ENCODE measurements at regions not wholly inside any gene's neighbourhood (a gene's known extent, or its start where the extent isn't known, plus 50 kb on each side); places are given as distances from the start of the nearest gene placed in this dataset.
"Not testable (repeated sequence)": the region's sequence is repeated elsewhere in the genome, so short reads cannot be mapped to it uniquely, and the experiment has no call there.

DNA sequence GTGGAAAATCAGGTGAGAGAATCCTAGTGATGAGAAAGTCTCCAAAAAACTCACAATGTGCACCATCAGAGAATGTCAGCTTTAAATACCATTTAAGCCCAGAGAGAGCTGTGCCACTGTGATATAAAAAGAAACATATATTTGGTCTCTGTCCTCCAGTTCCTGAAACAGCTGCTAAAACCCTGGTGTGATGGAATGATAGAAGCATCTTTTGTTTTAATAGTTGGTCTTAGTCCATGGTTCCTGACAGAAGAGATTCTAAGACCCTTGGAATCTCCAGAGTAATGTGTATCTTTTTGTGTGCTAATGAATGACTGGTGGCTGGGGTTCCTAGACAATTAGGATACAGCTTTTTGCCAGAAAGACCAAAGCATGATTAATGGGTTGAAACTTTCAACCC, 302.8 kb upstream of the B3GALT2 start:
- no peak for DNase-seq (ENCODE audit: low spot score)

DNA sequence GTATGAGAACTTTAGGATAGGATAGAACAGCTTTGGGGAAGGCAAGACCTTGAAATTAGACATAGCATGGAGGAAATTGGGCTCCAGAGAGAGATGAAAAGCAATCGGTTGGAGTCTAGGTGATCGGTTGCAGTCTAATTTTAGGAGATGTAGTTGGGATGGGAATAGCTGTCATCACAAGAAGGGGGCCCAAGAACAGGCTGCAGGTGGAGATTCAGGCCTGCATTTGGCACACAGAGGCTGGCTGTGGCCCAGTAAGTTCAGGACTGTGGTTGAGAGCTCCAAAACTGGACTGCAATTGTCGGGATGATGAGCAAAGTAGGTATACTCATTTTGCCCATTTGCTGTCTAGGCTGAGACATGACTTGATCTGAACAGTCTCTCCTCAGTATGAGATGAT, 301.3 kb upstream of the B3GALT2 start:
- DNase-seq (ENCODE audit: low spot score), result no peak

DNA sequence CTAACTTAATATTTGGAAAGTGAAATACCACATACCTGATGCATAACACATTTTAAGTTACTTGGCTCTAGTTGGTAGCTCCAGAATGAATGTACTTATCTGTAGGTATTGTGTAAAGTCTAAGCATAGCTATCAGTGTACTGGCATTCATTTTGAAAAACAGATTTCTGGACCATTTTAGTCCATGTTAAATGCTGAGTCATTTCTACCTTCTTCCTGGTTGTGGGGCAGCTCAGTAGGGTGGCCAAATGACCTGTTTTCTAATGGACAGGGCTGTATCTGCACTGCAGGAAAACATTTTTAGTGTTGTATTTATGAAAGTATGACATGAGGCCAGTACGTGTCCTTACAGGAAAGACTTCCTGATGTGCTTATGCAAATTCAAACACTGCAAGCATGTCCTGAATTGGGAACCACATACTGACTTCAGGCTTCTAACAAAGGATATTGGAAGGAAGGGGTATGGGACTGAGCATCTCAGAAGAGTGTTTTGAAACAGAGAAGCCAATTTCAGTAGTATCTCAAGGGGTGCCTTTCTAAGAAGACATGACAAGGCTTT, 300.3 kb upstream of the B3GALT2 start:
- DNase-seq (ENCODE audit: low spot score), result no peak

DNA sequence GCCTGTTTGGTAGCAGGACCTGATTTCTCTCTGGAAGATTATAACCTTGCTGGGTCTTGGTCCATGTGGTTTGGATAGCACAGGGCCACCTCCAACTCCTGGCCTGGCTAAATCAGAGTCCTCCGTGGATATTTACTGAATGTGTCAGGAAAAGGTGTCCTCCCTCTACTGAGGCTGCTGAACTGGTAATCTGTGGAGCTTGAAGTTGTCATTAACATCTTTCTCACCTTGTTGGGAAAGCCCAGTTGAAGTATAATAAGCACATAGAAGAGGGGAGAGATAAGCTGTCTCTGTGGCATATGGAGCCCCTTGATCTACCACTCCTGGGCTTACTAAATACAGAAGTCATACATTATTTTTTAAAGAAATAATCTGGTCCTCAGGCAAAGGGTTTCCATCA, 294.3 kb upstream of the B3GALT2 start:
- DNase-seq (ENCODE audit: low spot score), result no peak

DNA sequence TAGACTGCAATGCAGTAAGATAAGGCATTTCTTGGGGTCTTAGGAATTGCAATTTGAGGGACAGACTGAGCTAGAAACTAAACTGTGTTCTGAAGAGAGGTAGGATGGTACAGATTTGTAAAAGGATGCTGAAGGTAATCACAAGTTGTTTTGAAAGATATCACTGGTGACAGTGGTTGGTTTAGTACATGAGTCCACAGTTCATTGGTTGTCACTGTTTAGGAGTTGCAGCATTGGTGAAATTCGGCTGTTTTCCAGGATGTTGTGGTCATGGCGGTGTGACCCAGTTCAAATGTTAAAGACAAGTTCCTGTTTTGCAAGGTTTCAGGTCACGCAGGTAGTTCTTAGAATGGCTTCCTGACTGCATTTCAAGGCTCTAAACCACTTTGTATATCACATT, 292.8 kb upstream of the B3GALT2 start:
- DNase-seq (ENCODE audit: low spot score), result no peak

DNA sequence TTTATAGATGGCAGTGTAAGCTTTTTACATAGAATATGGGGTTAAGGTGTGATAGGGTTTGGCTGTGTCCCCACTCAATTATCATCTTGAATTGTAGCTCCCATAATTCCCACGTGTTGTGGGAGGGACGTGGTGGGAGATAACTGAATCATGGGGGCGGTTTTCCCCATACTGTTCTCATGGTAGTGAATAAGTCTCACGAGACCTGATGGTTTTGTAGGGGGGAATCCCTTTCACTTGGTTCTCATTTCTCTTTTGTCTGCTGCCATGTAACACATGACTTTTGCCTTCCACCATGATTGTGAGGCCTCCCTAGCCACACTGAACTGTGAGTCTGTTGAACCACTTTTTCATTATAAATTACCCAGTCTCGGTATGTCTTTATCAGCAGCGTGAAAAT, 290.3 kb upstream of the B3GALT2 start:
- no peak for DNase-seq (ENCODE audit: low spot score)

DNA sequence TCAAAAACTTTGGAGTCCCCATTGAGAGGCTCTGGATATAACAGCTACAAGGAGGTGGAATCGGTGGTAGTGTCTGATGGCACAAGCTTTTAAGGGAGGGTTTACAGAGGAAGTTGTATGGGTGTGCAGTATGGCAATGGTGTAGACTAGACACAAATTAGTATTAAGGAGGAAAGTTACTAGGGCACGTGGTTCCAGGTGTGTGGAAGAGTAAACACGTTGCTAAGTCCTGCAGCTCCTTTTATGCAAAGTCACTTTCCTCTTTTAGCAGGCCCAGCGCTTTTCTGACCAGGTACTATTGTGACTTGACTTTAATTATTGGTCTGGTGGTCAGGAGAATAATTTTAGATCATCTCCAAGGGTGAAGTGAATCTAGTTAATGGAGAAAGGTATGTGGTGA, 287.5 kb upstream of the B3GALT2 start:
- no peak for DNase-seq (ENCODE audit: low spot score)

DNA sequence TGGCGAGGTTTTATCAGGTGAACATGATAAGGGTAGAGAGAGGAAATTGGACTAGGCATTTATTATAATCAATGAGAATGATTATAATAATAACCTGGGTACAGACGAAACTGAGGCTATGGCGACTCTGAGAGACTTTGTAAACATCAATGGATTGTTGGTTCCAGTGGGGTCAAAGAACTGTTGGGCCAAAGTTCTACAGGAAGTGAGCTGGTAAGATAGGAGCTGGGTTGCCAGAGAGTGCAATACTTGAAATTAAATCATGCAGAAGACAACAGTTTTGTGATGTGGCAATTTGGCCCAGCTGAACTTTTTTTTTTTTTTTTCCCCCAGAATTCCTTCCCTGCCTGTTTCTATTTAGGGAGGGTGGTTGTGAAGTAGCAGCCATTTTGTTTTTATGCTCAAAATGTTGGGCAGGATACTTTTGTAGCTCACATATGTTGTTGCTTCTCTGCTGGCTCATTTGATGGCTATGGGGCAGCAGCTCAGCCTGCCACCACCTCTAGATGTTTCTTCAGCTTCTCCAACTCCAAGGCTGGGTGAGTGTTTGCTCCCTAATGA, 286.5 kb upstream of the B3GALT2 start:
- DNase-seq (ENCODE audit: low spot score), result no peak

DNA sequence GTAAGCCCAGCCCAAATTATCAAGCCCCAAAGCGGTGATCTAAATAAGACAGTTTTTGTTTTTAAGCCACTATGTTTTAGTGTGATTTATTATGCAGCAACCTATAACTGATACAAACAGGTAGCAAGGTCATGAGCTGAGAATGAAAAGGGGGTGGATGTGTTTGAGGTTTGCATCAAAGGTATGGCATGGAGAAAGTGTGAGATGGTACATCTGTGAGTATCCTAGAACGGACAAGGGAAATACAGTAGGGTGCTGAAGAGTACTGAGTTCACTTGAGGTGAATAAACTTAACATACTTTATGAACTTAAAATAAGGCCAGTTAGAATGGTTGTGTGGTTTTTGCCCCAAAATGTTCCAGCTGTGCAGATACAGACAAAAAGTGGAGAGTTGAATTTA, 286.0 kb upstream of the B3GALT2 start:
- DNase-seq (ENCODE audit: low spot score), result no peak

DNA sequence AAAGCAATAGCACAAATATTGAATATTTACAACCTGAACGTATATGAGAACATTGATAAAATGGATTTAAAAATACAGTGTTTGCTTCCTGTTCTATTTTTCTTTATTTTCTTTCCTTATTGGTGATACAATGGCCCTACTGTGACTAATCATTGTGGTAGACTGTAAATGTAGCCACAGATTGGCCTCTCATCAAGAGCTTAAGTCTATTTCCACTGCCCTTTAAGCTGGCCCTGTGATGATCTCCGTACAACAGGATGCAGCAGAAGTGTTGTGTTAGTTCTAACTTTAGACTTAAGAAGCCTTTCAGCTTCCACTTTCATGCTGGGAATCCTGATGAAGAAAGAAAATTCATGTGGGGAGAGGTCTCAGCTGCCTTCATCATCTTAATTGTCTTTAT, 285.6 kb upstream of the B3GALT2 start:
- DNase-seq (ENCODE audit: low spot score), result no peak

DNA sequence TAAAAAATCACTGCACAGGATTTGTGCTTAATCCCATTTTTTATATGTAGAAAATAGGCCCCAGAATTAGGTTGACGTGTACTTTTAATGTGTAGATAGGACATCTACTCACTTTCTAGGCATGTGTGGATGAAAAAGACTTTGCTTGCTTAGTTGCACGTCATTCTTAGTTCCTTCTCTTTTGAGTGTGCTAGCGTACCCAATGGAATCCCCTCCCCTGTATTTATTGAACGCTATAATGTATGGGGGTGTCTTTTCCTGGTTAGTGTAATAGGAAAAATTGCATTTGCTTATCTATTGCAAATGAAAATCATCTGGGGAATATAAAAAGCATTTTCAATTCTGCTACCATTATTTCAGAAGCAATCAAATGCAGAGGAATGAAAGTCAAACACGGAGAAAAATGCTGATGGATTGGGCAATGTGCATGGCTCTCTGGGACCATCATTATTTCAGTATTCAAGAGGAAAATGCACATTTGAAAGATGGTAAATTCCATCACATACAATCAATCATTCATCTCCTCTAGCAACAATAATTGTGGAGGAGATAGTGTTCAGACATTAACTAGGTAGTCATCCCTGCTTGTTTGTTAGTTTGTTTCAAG, 277.0 kb upstream of the B3GALT2 start:
- DNase-seq (ENCODE audit: low spot score), result no peak

DNA sequence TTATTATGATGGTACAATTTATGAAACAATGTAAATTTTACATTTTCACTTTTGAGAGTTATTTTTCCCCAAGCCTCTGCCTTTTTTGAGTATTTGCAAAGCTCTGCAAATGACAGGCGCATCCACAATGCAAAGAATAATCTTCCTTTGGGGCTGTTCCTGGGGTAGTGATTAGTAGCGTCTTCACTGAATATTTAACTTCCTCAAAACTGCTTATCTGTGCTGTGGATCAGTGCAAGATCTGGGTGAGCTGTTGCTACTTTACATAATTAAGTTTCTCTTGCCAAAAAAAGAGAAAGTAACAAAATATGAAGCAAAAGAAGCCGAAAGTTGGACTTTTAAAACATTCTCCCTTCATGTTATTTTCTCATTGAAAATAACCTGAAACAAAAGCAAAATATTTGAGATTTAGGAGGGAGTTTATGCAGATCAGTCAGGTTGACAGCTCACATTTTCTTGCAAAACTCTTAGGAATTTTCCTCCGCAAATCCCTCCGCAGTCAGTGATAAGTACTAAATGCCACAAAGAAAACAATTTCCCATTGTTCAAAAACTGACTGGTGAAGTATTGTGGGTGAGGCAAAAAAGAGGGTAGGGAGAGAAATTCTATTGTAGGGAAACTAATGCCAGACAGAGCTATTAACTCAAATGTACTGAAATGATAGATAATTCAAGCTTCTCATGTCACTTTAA, 276.4 kb upstream of the B3GALT2 start:
- DNase-seq (ENCODE audit: low spot score), result no peak

DNA sequence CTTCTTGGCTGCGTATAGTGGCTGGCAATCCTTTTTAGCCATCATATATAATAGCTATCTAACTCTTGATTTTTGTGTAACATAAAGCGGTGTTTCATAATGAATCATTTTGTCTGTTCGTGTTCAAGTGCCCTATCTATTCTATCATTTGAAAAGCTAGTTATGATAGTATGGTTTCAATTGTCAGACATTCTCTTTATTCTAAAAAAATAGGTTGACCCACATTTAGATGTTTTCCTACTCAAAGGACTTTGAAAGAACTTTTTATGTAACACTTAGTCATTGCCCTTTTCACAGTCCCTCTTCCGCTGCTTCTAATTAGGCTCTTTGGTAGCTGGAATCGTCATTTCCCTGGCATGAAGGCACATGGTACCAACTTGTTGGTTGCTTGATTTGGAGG, 272.2 kb upstream of the B3GALT2 start:
- DNase-seq (ENCODE audit: low spot score), result no peak

DNA sequence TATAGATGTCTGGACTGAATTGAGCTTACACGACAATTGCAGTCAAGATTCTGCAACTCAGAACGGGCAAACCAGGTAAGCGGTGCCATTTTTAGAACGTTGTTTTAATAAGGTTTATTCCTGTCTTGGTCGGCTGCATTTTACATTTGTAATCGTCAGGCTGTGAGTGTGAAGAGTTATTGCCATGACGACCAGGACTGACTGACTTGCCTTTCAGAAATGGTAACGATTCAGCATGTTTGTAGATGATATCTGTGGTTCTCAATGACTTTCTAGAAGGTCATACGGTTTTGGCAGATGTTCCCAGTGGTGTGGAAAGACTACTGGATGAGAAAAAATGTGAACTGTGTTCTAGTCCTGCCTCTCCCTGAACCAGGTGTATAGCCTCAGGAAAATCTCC, 271.3 kb upstream of the B3GALT2 start:
- no peak for DNase-seq (ENCODE audit: low spot score)

DNA sequence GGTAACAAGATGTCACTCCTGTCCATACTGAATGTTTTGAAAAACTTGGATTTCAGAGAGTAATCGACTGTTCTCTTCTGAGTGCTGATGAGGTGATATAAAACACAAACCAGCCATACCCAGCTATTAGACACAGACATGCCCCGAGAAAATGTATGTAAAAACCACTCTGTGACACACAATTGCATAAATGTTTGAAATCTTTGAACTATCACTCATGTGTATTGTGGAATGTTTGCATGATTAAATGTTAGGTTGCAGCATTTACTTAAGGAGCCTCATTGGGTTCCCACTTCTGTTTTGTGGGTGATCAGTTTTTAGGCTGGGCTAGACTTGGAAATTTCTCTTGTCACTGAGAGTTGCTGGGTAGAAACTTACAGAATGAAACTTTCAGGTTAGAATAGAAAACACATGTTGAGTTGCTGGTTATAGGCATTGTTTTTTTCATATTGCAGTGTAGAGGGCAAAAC, 270.4 kb upstream of the B3GALT2 start:
- DNase-seq (ENCODE audit: low spot score), result no peak

DNA sequence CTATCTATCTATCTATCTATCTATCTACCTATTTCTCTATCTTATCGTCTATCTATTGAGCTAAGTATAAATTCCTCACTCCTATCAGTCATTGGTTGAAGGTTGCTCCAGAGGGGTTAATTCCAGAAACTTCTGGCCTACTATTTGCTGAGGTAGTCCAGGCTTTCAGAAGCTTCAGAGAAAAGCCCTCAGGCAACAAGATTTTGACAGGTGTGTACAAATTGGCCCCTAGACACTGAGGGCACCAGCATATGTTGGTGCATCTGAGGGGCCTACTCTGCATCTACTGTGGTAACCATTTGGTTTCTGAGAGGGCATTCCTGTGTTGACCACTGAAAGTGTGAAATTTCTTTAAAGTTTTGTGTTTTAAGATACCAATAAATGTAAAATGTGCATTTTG, 265.2 kb upstream of the B3GALT2 start:
- DNase-seq (ENCODE audit: low spot score), result no peak

DNA sequence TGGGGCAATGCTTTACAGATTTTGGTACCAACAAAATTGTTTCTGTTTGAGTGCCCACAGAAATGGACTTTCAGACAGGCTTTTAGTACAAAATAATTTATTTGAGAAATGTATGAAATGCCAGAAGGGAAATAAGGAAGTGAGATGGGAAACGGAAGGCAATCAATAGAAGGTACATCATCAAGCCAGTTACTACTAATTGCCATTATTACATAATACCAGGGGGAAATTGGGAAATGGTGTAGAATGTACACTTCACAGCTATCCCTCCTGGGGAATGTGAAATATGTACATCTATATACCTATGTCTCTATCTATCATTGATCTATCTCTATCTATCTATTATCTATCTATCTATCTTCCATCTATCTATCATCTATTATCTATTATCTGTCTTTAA, 264.6 kb upstream of the B3GALT2 start:
- no peak for DNase-seq (ENCODE audit: low spot score)

DNA sequence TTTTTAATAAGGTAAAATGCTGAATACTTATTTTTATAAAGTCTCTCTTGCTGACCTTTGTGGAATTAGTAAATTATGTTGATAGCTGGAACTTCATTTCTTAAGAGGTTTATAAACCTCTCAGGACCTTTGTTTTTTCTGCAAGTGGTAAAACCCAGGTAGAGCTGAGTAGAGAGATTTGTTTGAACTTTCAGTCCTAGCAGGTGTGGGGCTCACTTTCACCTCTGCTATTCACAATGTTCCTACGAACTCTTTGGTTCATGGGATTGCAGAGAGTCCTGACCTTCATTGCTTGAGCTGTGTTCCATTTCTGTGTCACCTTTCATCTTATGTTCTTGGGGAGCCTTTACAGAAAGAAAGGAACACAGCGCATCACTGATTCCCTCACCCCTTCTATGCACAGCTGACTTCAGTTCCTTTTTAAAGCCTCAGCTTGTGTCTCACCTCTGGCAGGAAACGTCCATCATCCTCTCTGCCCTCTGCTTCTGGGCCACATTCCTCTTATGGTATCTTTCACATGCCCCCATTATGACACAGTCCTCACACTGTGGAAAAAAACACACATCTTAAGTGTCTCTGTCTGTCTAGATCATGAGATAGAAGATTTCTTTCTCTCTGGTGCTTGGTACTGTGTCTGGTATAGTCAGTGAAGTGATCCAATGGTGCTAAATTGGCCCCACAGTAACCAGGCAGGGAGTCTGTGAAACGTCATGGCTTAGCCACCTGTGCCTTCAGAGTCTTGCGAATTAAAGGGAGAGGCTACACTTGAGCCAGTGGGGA, 262.5 kb upstream of the B3GALT2 start:
- no peak for DNase-seq (ENCODE audit: low spot score)

DNA sequence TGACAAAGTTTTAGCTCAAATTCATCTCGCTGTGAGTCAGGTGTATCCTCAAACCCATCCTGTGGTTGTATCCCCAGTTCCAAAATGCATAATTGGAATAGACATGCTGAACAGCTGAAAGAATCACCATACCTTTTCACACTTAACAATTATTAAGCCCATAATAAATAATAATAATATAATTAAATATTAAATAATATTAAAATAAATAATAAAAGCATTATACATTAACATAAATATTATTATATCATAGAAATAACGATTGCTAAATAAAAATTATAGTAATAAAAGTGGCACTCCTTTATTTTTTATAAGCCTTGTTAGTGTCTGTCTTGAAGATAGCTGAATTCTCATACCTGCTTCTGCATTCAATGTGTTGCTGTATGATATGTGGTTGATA, 257.5 kb upstream of the B3GALT2 start:
- DNase-seq (ENCODE audit: low spot score), result no peak

DNA sequence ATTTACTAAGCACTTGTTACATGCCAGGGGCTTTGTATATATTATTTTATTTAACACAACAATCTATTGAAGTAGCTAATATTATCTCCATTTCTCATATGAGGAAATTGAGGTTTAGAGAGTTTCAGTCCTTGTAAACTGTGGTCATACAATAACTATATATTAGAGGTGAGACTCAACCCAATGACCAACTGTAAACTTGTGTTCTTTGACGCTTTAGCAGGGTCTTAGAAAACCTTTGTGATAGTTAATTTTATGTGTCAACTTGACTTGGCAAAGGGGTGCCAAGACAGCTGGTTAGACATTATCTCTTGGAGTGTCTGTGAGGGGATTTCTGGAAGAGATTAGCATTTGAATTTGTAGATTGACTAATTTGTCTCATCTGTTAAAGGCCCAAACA, 252.4 kb upstream of the B3GALT2 start:
- DNase-seq (ENCODE audit: low spot score), result no peak

DNA sequence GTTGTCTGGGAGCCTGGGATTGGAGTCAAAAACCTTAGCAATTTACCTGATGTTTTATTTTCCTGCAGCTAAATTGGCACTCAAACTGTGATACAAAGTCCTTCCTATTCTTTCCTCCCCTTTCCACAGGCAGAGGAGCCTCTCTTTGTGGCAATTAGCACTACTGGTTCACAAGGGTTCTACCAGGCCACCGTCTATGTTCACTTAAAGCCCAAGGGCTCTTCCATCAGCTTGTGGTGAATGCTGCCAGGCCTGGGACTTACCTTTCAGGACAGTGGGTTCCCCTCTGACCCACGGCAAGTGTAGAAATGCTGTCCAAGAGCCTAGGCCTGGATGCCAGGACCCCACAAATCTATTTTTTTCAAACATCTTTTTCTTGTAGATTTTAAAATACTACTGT, 251.9 kb upstream of the B3GALT2 start:
- no peak for DNase-seq (ENCODE audit: low spot score)

DNA sequence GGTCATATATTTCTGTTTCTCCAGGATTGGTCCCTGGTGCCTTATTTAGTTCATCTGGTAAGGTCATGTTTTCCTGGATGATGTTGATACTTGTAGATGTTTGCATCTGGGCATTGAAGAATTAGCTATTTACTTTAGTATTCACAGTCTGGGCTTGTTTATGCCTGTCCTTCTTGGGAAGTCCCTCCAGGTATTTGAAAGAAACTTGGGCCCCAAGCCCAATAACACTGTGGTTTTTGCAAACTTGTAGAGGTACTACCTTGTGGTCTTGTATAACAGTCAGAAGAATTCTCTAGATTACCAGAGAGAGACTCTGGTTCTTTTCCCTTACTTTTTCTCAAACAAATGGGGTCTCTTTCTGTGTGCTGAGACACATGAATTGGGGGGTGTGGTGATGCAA, 251.4 kb upstream of the B3GALT2 start:
- no peak for DNase-seq (ENCODE audit: low spot score)

DNA sequence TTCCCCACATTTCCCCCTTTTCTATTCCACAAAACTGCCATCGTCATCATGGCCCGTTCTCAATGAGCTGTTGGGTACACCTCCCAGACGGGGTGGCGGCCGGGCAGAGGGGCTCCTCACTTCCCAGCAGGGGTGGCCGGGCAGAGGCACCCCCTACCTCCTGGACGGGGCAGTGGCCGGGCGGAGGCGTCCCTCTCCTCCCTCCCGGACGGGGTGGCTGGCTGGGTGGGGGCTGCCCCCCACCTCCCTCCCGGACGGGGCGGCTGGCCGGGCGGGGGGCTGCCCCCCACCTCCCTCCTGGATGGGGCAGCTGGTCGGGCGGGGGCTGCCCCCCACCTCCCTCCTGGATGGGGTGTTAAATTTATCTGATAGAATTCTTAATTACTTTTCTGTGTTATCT, 250.9 kb upstream of the B3GALT2 start:
- DNase-seq (ENCODE audit: low spot score), result not testable (repeated sequence)
